H1 (cell line): ENCODE measurements at regions not wholly inside any gene's neighbourhood (a gene's known extent, or its start where the extent isn't known, plus 50 kb on each side); places are given as distances from the start of the nearest gene placed in this dataset.

Experiments
- CTCF ChIA-PET: fragments of 300-600 bp; sonication (Branson Sonifier 250); formaldehyde crosslinking; loops from one replicate; lab custom pipeline; 2021; ENCODE audit not compliant: partially characterized antibody; lab: Charles Lee
- POLR2A ChIA-PET: fragments of 300-600 bp; sonication (Branson Sonifier 250); formaldehyde crosslinking; loops from one replicate; lab custom pipeline; 2021; ENCODE audit warnings: inconsistent platforms; ENCODE audit not compliant: partially characterized antibody; lab: Charles Lee
- DNase-seq, 2 experiments: peaks; one replicate each; pipeline versions ENCODE4 v3.0.0 to v3.0.0-alpha.2; 2010 to 2022; ENCODE audit warnings: low spot score in 2 of 2, low read depth in 1 of 2, mixed read lengths in 1 of 2
- FAIRE-seq: peaks from 2 replicates; lab custom pipeline; 2011; peaks lifted over from hg19 to GRCh38; lab: Jason Lieb, UNC
- H2AFZ ChIP-seq: 2 replicates; pipeline ENCODE4 v1.8.1; 2012; ENCODE audit warnings: low read length, inconsistent platforms
- H2AK5ac ChIP-seq: 2 replicates; pipeline ENCODE4 v1.6.1; 2013; ENCODE audit warnings: low read depth, low read length
- H2BK120ac ChIP-seq: replicated peaks from 2 replicates; pipeline ENCODE3; 2013; ENCODE audit warnings: low read depth, low read length, inconsistent platforms
- H2BK12ac ChIP-seq: 2 replicates; pipeline ENCODE4 v1.6.1; 2013; ENCODE audit warnings: low read depth, low read length
- H2BK15ac ChIP-seq: 2 replicates; pipeline ENCODE4 v1.6.1; 2013; ENCODE audit warnings: low read length
- H2BK20ac ChIP-seq: 2 replicates; pipeline ENCODE4 v1.6.1; 2013; ENCODE audit warnings: low read length
- H2BK5ac ChIP-seq: 2 replicates; pipeline ENCODE4 v1.6.1; 2013; ENCODE audit warnings: low read depth, low read length
- H3K14ac ChIP-seq: 2 replicates; pipeline ENCODE4 v1.6.1; 2013; ENCODE audit warnings: inconsistent platforms; ENCODE audit not compliant: insufficient read length
- H3K18ac ChIP-seq: 2 replicates; pipeline ENCODE4 v1.6.1; 2013; ENCODE audit warnings: low read length; ENCODE audit errors: extremely low read depth
- H3K23ac ChIP-seq: 2 replicates; pipeline ENCODE4 v1.6.1; 2013; ENCODE audit warnings: inconsistent platforms; ENCODE audit not compliant: insufficient read length
- H3K23me2 ChIP-seq: 2 replicates; pipeline ENCODE4 v1.6.1; 2013; ENCODE audit warnings: low read depth, low read length
- H3K27ac ChIP-seq: 2 replicates; pipeline ENCODE4 v1.6.1; 2011; ENCODE audit warnings: low read depth, low read length, inconsistent platforms
- H3K27me3 ChIP-seq, 4 experiments: replicated peaks in 1 of 4; 1 replicate in 1 of 4; 2 replicates in 3 of 4; pipeline versions ENCODE4 v1.6.1 to v1.8.1; 2011 to 2013; ENCODE audit warnings: low read length in 3 of 4, mild to moderate bottlenecking in 3 of 4, inconsistent platforms in 2 of 4, mixed read lengths in 2 of 4, moderate library complexity in 1 of 4; ENCODE audit not compliant: control insufficient read depth in 3 of 4, insufficient read depth in 3 of 4; ENCODE audit errors: extremely low read depth in 1 of 4
- H3K36me3 ChIP-seq, 4 experiments: 2 replicates each; pipeline versions ENCODE4 v1.6.1 to v1.8.1; 2011 to 2013; ENCODE audit warnings: mild to moderate bottlenecking in 4 of 4, low read length in 3 of 4, moderate library complexity in 2 of 4, control low read depth in 1 of 4, inconsistent platforms in 1 of 4; ENCODE audit not compliant: insufficient read depth in 4 of 4, control insufficient read depth in 2 of 4
- H3K4ac ChIP-seq: replicated peaks from 2 replicates; pipeline ENCODE3; 2013; ENCODE audit warnings: low read length, low read depth, mixed read lengths, inconsistent platforms; ENCODE audit not compliant: insufficient read length
- H3K4me1 ChIP-seq, 4 experiments: replicated peaks in 1 of 4; 1 replicate in 1 of 4; 2 replicates in 3 of 4; pipeline versions ENCODE4 v1.6.1 to v1.8.1; 2011 to 2013; ENCODE audit warnings: low read length in 3 of 4, inconsistent platforms in 2 of 4, mixed read lengths in 1 of 4; ENCODE audit not compliant: insufficient read depth in 4 of 4, control insufficient read depth in 3 of 4
- H3K4me2 ChIP-seq, 2 experiments: 2 replicates each; pipeline versions ENCODE4 v1.6.1 to v1.8.1; 2011 to 2013; ENCODE audit warnings: low read depth in 2 of 2, low read length in 2 of 2, control low read depth in 1 of 2, inconsistent platforms in 1 of 2, mild to moderate bottlenecking in 1 of 2; ENCODE audit not compliant: insufficient read depth in 1 of 2
- H3K4me3 ChIP-seq, 4 experiments: fragments of 200-600, 300-600 bp in 1 of 4; sonication (generic), shearing (Covaris generic), sonication (Bioruptor Twin) in 1 of 4; 2 replicates each; pipeline versions ENCODE4 v1.5.1 to v1.8.1; 2011 to 2016; ENCODE audit warnings: low read length in 4 of 4, low read depth in 3 of 4, control low read depth in 2 of 4, inconsistent platforms in 2 of 4, mild to moderate bottlenecking in 2 of 4, mixed read lengths in 1 of 4, moderate library complexity in 1 of 4; ENCODE audit not compliant: insufficient read depth in 2 of 4; ENCODE audit errors: extremely low read depth in 1 of 4
- H3K56ac ChIP-seq: replicated peaks from 2 replicates; pipeline ENCODE3; 2013; ENCODE audit warnings: low read depth, mild to moderate bottlenecking, mixed read lengths, low read length, inconsistent platforms; ENCODE audit not compliant: insufficient read length
- H3K79me1 ChIP-seq: 2 replicates; pipeline ENCODE4 v1.6.1; 2013; ENCODE audit warnings: low read depth, low read length, control low read depth
- H3K79me2 ChIP-seq, 2 experiments: 2 replicates each; pipeline versions ENCODE4 v1.6.1 to v1.8.1; 2012 to 2013; ENCODE audit warnings: low read length in 2 of 2, mild to moderate bottlenecking in 2 of 2, inconsistent platforms in 1 of 2; ENCODE audit not compliant: insufficient read depth in 2 of 2, control insufficient read depth in 1 of 2
- H3K9ac ChIP-seq, 4 experiments: replicated peaks in 1 of 4; 1 replicate in 1 of 4; 2 replicates in 3 of 4; pipeline versions ENCODE4 v1.6.1 to v1.8.1; 2011 to 2013; ENCODE audit warnings: low read depth in 3 of 4, low read length in 3 of 4, control low read depth in 2 of 4, mild to moderate bottlenecking in 2 of 4, moderate library complexity in 2 of 4, inconsistent platforms in 1 of 4; ENCODE audit errors: extremely low read depth in 1 of 4
- H3K9me3 ChIP-seq, 2 experiments: 2 replicates each; pipeline versions ENCODE4 v1.6.1 to v1.8.1; 2012 to 2013; ENCODE audit warnings: mild to moderate bottlenecking in 2 of 2, moderate library complexity in 2 of 2, control low read depth in 1 of 2, inconsistent platforms in 1 of 2, low read depth in 1 of 2, low read length in 1 of 2, mixed read lengths in 1 of 2; ENCODE audit not compliant: insufficient read depth in 2 of 2
- H4K20me1 ChIP-seq, 2 experiments: replicated peaks in 1 of 2; 2 replicates each; pipeline versions ENCODE3 to v1.8.1; 2011 to 2013; ENCODE audit warnings: inconsistent platforms in 2 of 2, low read length in 2 of 2, mild to moderate bottlenecking in 1 of 2; ENCODE audit not compliant: insufficient read depth in 2 of 2, control insufficient read depth in 1 of 2
- H4K5ac ChIP-seq: 2 replicates; pipeline ENCODE4 v1.6.1; 2013; ENCODE audit warnings: low read length, low read depth, mixed read lengths, inconsistent platforms; ENCODE audit not compliant: insufficient read length
- H4K8ac ChIP-seq: 2 replicates; pipeline ENCODE4 v1.8.0; 2013; ENCODE audit warnings: mild to moderate bottlenecking, moderate library complexity, low read length, inconsistent platforms; ENCODE audit not compliant: insufficient read depth; ENCODE audit errors: extremely low read depth
- H4K91ac ChIP-seq: replicated peaks from 2 replicates; pipeline ENCODE3; 2013; ENCODE audit warnings: low read length, mixed read lengths, inconsistent platforms; ENCODE audit not compliant: insufficient read length
- BRCA1 ChIP-seq: IDR thresholded peaks from 2 replicates; pipeline ENCODE4 v1.6.1; 2012; ENCODE audit warnings: low read depth, low read length, improper control_type of control experiment
- EGR1 ChIP-seq: IDR thresholded peaks from 2 replicates; pipeline ENCODE4 v1.6.1; 2011; ENCODE audit warnings: low read depth, low read length, borderline replicate concordance
- EP300 ChIP-seq, 2 experiments: IDR thresholded peaks; 1 replicate in 1 of 2; 2 replicates in 1 of 2; pipeline ENCODE4 v1.6.1; 2011 to 2012; ENCODE audit warnings: low read depth in 2 of 2, low read length in 2 of 2, mild to moderate bottlenecking in 2 of 2, borderline replicate concordance in 1 of 2, inconsistent platforms in 1 of 2, moderate library complexity in 1 of 2
- JUN ChIP-seq: IDR thresholded peaks from 2 replicates; pipeline ENCODE4 v1.6.1; 2011; ENCODE audit warnings: low read depth, mild to moderate bottlenecking, improper control_type of control experiment, low read length
- KDM4A ChIP-seq: IDR thresholded peaks from one replicate; pipeline ENCODE4 v1.7.1; 2012; ENCODE audit warnings: low read depth, mild to moderate bottlenecking, moderate library complexity, low read length, inconsistent platforms; ENCODE audit not compliant: severe bottlenecking
- KDM5A ChIP-seq: fragments of 200-600 bp; IDR thresholded peaks from 2 replicates; pipeline ENCODE4 v1.7.1; 2012; ENCODE audit warnings: mild to moderate bottlenecking, low read length, inconsistent platforms, mixed read lengths
- NRF1 ChIP-seq: IDR thresholded peaks from 2 replicates; pipeline ENCODE4 v1.6.1; 2011; ENCODE audit warnings: mild to moderate bottlenecking, low read depth, low read length, improper control_type of control experiment
- RFX5 ChIP-seq: IDR thresholded peaks from 2 replicates; pipeline ENCODE4 v1.6.1; 2011; ENCODE audit warnings: low read depth, low read length, improper control_type of control experiment, borderline replicate concordance
- RXRA ChIP-seq: IDR thresholded peaks from 2 replicates; pipeline ENCODE4 v1.6.1; 2011; ENCODE audit warnings: low read depth, mild to moderate bottlenecking, low read length, moderate library complexity; ENCODE audit not compliant: insufficient read depth
- SIRT6 ChIP-seq: IDR thresholded peaks from one replicate; pipeline ENCODE4 v1.7.1; 2012; ENCODE audit warnings: low read length, inconsistent platforms
- SIX5 ChIP-seq: IDR thresholded peaks from 2 replicates; pipeline ENCODE4 v1.6.1; 2011; ENCODE audit warnings: mild to moderate bottlenecking, low read depth, low read length
- SUZ12 ChIP-seq: fragments of 200-600 bp; sonication (generic); IDR thresholded peaks from 2 replicates; pipeline ENCODE4 v1.6.1; 2012; ENCODE audit warnings: mild to moderate bottlenecking, inconsistent platforms, low read length, moderate library complexity, mixed read lengths
- ZNF274 ChIP-seq: IDR thresholded peaks from 2 replicates; pipeline ENCODE4 v1.7.0; 2012; ENCODE audit warnings: low read length, borderline replicate concordance; ENCODE audit errors: extremely low read depth
- WGBS, 2 experiments: shearing (Covaris generic) in 1 of 2; methylation state at CpG; one replicate each; pipeline versions ENCODE4 v1.1.6 to v1.1.7; 2013 to 2015; ENCODE audit warnings: low lambda C conversion rate in 2 of 2, mixed read lengths in 2 of 2, inconsistent platforms in 1 of 2, low coverage in 1 of 2, missing lambda C conversion rate in 1 of 2; ENCODE audit not compliant: insufficient replicate concordance in 2 of 2, insufficient coverage in 1 of 2, insufficient read length in 1 of 2; ENCODE audit errors: extremely low coverage in 1 of 2, missing lambda C conversion rate in 1 of 2; 5-methylcytosine and 5-hydroxymethylcytosine counted together

GRCh38 chr6:167734662-167735083, 92.0 kb upstream of the AFDN start:
- Histone ChIP-seq H3K79me2 (no peaks in the 10 kb centered on the region), H3K4ac (no peak overlapping the region), H2BK5ac (no peak overlapping the region), H3K4me3 (no peak overlapping the region), H3K23me2 (no peaks in the 10 kb centered on the region), H3K4me2 (no peak overlapping the region), H3K27ac (no peak overlapping the region), H3K9me3 (no peaks in the 10 kb centered on the region), H4K8ac (no peak overlapping the region), H3K27me3 (no peaks in the 10 kb centered on the region), H3K23ac (no peak overlapping the region), H3K79me1 (no peaks in the 10 kb centered on the region), H2AK5ac (no peak overlapping the region; the same call in 1 of the 2 replicates), H2AFZ (no peak overlapping the region), H3K9ac (no peak overlapping the region), H3K18ac (no peak overlapping the region), H4K91ac (no peak overlapping the region), H2BK20ac (no peak overlapping the region), H3K56ac (no peak overlapping the region), H3K14ac (no peak overlapping the region), H2BK15ac (no peak overlapping the region), H2BK120ac (no peak overlapping the region), H4K20me1 (no peaks in the 10 kb centered on the region), H3K4me1 (no peaks in the 10 kb centered on the region), H4K5ac (no peak overlapping the region), H2BK12ac (no peak overlapping the region), H3K36me3 (no peaks in the 10 kb centered on the region)
- 92% methylated on average over 5 of the region's 6 CpGs; no CpG with 5 or more reads in 1 of the 2 experiments for WGBS, 2 experiments
- ChIA-PET POLR2A (no interaction called here), CTCF (interaction anchor here (1.2 kb wide), 1 partner anchor 9 kb away, joined by 4 read pairs; no protein-coding TSS in a partner anchor)
- TF ChIP-seq EGR1 (no peak), EP300 (IDR thresholded peaks at IDR 0.05; ENCODE audit: borderline replicate concordance in 1 of 2, low read depth in 2 of 2, low read length in 2 of 2) (no peak), KDM4A (no peak), RXRA (no peak), SUZ12 (no peak), ZNF274 (no peak), NRF1 (no peak), RFX5 (no peak), BRCA1 (no peak), JUN (no peak), SIX5 (no peak), KDM5A (no peak), SIRT6 (no peak)
- no peak for DNase-seq
- FAIRE-seq = no peak
